ENCODE measurements at regions not wholly inside any gene's neighbourhood (a gene's known extent, or its start where the extent isn't known, plus 50 kb on each side); places are given as distances from the start of the nearest gene placed in this dataset.

DNA sequence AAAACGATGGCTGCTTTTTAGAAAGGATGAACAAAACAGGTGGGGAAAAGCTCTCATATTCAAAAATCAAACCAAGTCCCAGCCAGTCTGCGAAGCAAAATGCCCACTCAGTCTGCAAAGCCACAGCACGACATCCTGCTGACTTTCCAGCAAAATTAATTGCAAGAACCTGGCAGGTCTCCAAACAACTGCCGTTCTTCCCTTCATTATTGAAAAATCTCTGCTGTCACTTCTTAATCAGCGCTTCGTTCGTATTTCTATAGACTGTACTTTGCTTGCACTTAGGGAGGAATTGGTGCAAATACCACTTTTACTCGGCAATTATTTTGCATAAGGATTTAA, 222.4 kb downstream of the CBLN4 start:
- DNase-seq: no peak

DNA sequence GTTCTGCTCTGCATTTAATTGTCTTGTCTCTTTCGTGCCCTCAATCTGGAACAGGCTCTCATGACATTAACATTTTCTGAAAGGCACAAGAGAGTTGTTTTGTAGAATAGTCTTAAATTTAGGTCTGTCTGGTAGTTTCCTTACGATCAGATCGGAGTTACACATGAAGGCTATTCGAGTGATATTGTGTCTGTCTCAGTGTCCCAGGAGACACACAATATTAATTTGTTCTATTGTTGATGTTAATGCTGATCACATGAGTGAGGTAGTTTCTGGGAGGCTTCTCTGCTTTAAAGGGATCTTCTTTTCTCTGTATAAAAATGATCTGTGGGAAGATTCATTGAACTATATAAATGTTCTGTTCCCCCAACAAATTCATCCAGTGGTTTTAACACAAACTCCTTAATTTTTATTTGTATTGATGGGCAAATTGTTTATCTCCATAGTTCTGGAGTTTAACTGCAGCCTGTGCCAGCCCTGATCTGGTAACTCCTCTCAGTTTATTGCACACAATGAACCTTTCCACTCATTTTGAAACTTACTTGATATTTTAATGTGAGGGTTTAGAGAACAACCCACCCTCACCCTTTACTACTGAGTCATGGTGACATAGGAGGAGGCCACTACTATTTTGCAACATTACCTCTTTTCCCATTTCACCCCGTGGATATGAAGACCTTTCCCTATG, 223.0 kb downstream of the CBLN4 start:
- no peak for DNase-seq

DNA sequence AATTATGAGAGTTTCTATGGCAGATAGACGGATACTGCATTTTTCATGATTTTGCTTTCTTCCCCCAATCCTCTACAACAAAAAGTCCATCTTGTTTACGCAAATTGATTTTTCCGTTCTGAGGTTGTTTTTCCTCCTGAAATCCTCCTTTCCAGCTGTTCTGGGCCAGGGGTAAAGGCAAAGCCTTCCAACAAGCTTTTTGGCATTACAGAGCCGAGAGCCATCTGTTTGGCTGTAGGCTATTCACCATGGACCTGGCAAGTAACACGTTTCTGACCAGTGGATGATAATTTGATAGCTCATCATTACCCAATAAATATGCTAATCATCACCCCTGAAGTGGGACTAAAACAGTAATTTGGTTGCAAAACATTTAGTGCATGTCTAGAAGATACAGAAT, 226.5 kb downstream of the CBLN4 start:
- no peak for DNase-seq

DNA sequence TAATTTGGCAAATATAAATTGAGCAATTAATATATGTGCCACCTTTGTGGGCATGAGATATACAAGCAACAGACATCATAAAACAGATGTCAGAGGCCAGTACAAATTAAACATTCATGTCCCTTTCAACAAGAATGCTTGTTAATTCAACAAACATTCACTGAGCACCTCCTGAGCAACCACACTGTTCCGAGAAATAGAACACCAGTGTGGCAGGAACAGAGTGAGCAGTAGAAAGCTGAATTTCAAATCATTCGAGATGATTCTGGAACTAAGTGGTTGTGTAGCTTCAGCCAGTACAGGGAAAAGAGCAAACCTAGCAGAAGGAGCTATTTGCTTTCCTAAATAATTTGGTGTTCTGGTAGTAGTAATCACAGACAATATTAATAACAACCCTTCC, 227.7 kb downstream of the CBLN4 start:
- no peak for DNase-seq

DNA sequence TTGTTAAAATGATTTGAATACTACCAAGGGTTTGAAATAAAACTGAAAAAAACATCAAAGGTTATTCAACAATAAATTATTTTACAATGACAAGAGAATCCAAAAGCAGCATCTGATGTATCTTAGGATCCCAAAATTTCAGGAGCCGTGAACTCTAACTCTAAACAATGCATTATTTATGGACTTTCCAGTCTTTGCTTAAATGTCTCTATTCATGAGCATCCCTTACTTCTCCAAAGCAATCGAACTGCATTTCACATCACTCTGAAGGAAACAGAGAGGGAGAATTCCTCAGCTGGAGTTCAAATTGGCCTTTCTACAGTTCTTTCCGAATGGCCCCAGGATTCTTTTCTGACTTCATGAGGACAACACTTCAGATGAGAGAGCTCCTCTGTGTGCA, 229.1 kb downstream of the CBLN4 start:
- no peak for DNase-seq

DNA sequence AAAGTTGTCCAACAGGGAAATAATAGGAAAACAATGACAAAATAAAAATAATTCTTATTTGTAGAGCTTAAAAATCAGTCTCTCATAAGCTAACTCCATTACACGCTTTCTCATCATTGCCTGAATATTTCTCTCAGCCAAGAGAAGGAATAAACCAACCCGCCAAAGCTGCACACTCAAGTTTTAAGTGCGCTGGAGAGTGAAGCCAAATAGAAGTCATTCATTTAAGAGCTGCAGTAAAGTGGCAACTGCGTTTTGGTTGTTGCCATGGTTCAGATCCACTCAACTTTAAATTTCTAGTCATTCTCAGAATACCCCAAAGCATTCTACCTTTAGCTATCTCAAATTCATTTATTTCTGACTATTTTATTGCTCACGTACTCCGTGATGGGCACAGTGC, 230.7 kb downstream of the CBLN4 start:
- no peak for DNase-seq

DNA sequence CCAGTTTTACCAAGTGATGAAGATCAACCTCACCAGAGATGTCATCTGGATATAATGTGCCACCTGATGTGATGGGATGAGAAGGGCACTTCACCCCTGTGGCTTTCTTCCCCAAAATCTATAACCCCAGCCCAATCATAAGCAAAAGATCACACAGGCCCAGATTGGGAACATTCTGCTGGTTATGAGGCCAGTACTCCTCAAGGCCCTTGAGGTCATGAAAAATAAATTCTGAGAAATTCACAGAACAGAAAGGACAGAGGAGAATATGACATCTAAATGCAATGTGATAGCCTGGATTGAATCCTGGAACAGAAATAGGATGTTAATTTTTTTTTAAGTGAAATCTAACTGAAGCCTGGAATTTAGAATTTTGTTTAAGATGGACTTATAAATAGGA, 243.5 kb downstream of the CBLN4 start:
- DNase-seq: no peak

DNA sequence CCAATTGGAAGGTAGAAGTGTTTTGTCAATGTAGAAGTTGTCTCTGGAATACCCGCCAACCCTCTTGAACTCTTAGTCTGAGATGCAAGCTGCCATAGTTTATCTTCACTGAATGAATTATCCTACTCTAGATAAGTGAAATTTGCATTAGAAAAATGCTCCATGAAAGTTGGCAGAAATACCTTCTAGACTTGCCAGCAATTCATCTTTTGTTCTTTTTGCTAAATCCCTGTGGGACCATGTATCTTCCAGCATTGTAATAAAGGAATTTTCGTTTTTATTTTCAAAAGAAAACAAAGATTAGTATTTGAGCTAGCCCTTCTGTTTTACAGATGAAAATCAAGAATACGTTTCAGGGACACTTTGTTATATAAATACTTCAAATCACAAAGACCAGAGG, 244.2 kb downstream of the CBLN4 start:
- DNase-seq: no peak

DNA sequence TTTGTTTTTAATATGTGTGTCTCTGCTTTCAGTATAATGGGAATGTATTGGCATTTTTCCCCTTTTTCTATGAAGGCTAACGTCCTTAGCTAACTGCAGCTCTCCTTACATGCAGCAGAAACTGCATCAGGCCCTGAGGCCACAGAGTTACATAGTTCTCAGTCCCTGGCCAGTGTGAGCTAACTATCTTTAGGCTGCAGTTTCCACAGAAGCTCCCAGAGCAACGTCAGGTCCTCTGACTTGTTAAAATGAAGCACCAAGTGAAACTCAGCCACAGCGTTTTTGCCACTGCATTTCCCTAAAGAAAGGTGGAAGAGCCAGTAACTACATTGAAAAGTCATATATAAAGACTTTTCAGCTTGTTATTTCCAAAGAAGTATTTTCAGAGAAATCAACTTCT, 244.7 kb downstream of the CBLN4 start:
- DNase-seq: no peak

DNA sequence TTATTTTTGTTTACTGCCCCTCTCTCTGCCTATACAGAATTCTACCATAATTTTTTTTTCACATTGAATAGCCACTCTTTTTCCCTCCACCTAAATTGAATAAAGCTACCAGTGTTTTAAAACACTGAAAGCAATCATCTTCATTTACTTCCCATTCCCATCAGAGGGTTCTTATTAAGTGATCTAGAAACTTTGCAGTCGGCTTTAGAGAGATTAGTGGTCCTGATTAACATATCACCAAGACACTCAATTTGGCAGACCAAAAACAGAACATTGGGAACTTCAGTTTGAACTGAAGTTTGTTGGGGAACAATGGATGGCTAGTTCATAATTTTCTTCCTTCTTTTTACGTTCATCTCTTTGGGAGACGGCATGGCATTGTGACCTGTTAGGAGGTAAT, 249.5 kb downstream of the CBLN4 start:
- no peak for DNase-seq

DNA sequence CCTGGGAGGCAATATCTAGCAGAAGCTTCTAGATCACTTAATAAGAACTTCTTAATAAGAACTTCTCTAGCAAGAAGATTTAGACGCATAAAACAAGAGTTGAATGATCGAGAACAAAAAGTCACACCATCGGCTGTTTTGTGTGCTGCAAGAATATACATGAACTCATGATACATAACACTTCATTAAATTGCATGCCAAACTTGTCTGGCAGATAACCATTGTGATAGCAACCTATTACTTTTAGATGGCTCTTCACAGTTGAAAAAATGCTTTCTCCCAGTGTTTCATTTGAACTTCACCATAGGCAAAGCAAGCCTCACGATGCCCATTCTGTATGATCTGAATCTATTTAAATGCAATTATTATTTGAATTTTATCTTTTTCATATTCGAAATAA, 249.9 kb downstream of the CBLN4 start:
- DNase-seq: no peak

DNA sequence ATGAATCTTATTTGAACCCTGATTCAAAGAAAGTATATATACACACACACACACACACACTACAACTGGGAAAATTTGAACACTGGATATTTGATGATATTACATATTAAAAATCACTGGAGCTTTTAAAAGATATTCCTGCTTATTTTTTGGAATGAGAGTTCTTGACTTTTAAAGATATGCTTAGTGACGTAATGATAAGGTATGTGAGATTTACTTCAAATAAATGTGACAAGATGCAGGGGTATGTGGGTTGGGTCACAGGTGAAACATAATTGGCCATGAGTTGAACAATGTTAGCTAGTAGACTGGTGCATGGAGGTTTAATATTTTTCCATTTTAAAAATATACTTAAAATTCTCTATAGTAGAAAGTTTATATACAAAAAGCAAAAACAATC, 258.6 kb downstream of the CBLN4 start:
- no peak for DNase-seq

DNA sequence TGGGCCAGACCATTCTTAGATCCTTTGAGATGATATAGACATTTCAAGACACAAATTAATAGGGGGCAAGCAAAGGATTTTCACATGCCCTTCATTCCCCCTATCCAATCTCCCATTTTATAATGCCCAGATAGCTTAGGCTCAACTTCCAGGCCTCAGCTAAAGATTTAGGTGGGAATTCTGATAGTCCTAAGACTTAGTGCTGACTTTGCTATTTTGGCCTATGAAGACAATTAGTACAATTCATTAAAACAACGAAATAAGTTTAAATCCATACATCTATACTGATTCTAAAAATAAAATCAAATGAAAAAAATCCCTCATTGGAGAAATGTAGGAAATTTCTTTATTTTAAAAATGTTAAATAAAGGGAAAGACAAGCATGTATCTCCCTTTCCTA, 259.5 kb downstream of the CBLN4 start:
- DNase-seq: no peak

DNA sequence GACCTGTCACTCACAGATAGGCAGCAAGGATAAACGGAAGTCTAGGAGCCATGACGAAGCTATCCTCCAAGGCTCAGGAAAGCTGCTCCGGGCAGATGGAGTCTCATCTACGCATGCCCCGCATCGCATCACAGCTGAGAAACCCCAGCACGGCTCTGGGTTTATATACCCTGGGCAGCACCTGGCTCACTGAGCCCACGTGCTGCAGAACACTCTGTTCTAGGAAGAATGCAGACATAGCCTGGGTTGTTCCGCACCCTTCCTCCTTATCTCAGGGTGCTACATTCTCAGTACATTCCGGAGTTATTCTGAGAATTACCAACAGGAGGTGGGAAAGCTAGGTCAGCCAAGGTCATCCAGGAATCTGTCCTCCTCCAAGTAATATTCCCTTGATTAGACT, 260.4 kb downstream of the CBLN4 start:
- no peak for DNase-seq

DNA sequence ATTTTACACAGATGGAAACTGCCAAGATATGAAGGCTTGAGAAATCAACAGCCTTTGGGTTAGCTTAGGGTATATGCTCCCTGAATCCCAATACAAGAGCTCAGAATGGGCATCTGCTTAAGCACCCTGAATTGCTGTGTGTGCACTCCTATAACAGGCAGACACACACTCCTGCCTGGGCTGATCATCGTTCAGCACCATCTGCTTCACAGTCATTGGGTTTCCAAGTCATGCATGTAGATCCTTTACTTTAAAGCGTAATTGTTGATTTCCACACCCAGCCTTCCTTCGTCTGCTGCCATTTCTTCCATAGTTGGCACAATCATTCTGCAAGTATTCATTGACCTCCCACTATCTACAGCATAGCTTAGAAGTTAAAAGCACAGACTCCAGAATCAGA, 263.5 kb downstream of the CBLN4 start:
- DNase-seq: no peak

DNA sequence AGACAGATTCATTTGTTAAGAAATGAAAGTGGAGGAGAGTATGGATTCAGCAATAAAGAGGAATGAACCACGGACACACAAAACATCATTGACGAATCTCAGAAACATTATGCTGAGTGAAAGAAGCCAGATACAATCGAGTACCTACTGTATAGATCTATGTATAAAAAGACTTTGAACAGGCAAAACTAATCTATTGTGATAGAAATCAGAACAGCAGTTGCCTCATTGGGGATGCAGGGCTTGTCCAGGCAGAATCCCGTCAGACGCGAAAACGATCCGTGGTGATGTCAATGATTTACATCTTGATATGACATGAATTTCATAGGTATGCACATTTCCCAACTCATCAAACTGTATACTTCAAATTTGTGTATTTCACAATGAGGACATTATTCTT, 265.2 kb downstream of the CBLN4 start:
- DNase-seq: no peak

DNA sequence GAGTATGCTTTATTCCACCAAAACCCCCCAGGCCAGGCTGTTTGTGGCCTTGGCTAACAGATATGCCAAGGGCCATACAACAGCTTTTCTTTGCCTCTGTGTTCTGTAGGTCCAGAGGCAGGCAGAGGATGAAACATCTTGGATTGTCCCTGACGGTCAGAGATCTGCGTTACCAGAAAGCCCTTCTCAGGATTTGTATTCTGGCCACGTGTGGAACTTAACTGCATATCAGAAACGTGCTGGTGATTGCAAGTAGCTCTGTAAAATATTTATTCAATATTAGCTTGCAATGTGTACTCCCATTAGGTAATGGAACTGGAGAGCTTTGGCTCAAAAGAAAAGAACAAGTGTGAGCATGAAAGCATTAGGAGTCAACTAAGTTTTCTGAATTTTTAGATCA, 275.0 kb downstream of the CBLN4 start:
- no peak for DNase-seq

DNA sequence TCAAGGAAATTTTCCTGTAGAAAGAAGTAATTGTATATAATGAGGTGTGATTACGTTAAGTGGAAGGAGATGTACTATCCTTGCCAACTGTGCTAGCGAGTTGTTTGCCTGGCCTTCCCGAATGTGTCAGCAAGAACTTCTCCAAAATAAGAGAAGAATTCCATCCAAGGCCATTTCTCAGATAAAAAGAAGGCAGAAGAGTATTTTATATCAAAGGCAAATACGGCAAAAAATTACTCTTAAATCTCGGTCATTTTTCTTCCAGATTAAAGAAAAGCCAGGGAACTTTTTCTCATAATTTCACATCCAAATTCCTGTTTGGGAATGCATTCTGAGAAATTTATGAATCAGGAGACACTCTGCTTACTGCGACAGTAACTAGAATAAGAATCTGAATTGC, 290.6 kb downstream of the CBLN4 start:
- DNase-seq: no peak

DNA sequence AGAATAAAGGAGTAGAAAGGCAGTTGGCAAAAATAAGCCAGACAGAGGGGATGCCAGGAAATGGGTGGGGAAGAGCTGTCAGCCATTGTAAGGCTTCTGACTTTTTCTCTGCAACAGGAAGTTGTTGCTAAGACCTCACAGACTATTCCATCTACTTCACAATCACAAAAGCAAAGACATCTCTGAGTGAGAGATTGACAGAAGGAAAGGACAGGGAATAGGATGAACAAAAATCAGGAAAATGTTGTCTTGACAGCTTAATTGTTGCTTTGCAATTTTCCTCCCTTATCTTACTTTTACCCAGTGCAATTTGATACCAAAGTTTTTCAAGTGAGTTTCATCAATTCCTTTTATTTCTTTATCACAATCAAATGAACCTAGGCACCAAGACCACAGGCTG, 291.2 kb downstream of the CBLN4 start:
- no peak for DNase-seq

DNA sequence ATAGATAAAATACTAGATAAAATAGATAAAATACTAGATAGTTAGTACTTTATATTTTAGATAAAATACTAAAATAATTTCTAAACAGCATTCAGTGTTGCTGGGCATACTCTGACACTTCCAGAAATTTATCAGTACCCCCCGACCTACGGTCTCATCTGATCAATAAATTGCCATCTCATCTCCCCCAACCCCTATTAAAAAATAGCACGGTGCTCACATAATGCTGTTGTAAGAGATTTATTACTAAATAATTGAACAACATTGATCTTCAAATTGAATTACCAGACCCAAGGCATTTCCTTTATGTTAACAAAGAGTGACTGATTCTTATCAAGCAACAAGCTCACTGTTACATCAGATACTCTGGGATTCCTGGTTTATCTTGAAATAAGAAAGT, 300.9 kb downstream of the CBLN4 start:
- no peak for DNase-seq

DNA sequence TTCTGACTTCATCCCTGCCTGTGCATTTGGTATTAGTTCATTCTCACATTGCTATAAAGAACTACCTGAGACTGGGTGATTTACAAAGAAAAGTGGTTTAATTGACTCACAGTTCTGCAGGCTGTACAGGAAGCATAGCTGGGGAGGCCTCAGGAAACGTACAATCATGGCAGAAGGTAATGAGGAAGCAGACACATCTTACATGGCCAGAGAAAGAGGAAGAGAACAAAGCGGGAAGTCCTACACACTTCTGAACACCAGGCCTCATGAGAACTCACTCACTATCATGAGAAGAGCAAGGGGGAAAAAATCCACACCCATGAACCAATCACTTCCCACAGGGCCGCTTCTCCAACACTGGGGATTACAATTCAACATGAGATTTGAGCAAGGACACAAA, 303.9 kb downstream of the CBLN4 start:
- DNase-seq: no peak

DNA sequence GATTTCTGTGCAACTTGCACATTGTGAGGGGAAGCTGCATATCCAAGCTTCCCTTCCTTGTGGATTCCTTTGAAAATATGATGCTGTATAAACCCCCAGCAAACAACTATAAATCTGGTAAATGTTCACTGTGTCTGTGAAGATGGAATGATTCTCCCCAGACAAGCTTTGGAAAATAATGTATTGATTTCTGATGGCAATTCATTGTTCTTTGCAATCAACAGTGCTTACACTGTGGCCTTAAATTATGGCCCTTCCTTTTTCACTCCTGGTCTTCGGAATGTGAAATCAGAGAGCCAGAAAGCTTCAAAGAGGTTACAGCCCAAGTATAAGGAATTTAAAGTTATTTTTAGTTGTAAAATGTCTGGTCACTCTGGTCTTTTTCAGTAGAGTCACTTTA, 308.8 kb downstream of the CBLN4 start:
- DNase-seq: no peak

DNA sequence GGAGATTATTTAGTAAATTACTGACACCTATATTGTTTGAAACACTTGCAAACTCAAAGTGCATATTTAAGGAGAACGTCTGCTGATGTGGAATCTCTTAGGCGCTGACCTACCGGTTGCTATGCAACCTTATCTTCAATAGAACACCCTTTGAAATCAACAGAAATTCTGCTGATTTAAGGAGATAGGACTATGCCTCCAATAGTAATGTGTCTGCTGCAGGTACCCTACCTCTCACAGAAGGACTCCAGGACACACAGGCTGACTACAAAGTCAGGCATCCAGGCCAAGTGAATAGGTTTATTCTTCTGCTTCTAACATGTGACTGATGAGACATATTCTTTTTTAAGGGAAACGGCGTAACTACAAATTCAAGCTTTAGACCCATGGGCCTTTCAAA, 311.7 kb downstream of the CBLN4 start:
- DNase-seq: no peak

DNA sequence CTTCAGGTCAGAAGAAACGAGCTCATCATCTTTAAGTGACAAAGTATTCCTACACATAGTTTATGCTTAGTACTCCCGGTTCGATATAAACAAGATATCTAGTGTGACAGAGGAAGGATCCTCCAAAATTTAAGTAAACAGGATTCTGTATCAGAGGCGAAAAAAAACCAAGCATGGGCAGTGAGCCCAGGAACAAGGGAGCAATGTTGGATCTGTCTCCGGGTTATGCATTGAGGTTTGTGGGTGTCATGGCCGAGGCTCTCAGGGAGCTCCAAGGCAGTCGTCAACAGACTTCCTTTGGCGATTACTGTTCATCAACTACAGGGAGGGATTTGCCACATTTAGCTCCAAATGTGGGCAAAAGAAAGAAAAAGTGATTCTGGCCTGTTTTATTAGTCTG, 319.5 kb downstream of the CBLN4 start:
- DNase-seq: no peak

DNA sequence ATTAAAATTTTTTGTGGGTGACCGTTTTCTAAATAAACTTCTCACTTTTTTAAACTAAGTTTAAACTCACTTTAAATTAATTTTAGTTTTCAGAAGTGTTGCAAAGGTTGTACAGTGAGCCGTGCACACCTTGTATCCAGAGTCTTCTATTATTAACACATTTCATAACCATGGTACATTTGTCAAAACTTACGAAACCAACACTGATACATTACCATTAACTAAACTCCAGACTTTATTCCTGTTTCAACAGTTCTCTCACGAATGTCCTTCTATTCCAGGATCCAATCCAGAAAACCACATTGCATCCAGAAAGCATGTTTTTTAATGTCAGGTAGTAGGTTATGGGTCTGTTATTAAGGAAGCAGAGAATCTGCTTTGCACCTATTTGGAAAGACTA, 319.9 kb downstream of the CBLN4 start:
- DNase-seq: no peak

DNA sequence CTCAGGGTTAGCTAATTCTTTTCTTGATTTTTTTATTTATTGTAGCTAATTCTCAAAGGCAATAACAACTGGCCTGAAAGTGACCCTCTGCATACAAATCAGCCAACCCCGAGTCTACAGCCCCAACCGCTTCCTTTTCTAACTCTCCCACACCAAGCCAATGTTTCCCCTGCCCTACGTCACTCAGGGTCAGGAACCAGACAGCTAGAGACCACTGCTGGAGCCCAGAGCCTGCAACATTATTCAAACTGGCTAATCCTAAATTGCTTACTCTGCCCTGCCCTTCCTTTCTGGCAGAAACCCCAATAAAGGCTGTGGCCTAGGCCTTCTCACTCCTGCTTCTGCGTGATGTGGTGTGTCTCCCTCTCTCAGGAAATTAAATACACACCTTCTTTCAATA, 320.7 kb downstream of the CBLN4 start:
- no peak for DNase-seq
